Upper lobe of left lung (tissue), 6 donors: ENCODE measurements at regions not wholly inside any gene's neighbourhood (a gene's known extent, or its start where the extent isn't known, plus 50 kb on each side); places are given as distances from the start of the nearest gene placed in this dataset.
A peak's percentile ranks its signal among the peaks of the same experiment; 100 is the strongest.

Source experiments
- ATAC-seq, 2 donors: fragments of 200-7000 bp; cut with Tn5 transposase; one replicate each; pipeline ENCODE4 v1.9.1; 2022; ENCODE audit warnings: mild to moderate bottlenecking in 2 of 2, moderate library complexity in 2 of 2; ENCODE audit not compliant: low FRiP score in 2 of 2
- DNase-seq, 2 donors: peaks; one replicate each; pipeline ENCODE4 v3.0.0-alpha.2; 2019 to 2020
- H3K27ac ChIP-seq, 4 donors: fragments of 200-600 bp; sonication (generic); one replicate each; pipeline ENCODE4 v1.5.1; 2016 to 2019
- H3K27me3 ChIP-seq, 4 donors: fragments of 200-600 bp; sonication (generic); one replicate each; pipeline ENCODE4 v1.5.1; 2017 to 2019
- H3K36me3 ChIP-seq, 4 donors: fragments of 200-600 bp; sonication (generic); one replicate each; pipeline ENCODE4 v1.5.1; 2016 to 2019
- H3K4me1 ChIP-seq, 4 donors: fragments of 200-600 bp; sonication (generic); one replicate each; pipeline ENCODE4 v1.5.1; 2018 to 2019
- H3K4me3 ChIP-seq, 4 donors: fragments of 200-600 bp; sonication (generic); one replicate each; pipeline ENCODE4 v1.5.1; 2017 to 2019; ENCODE audit warnings: mild to moderate bottlenecking in 2 of 4, moderate library complexity in 1 of 4
- H3K9me3 ChIP-seq, 4 donors: fragments of 200-600 bp; sonication (generic); one replicate each; pipeline ENCODE4 v1.5.1; 2018 to 2019
- CTCF ChIP-seq, 6 experiments: fragments of 450-650 bp in 4 of 6; fragments of 200-600 bp in 2 of 6; sonication (generic) in 2 of 6; IDR thresholded peaks; one replicate each; pipeline ENCODE4 v1.5.1; 2016 to 2019; ENCODE audit warnings: antibody characterized with exemption in 6 of 6
- EP300 ChIP-seq, 4 donors: sonication (generic); formaldehyde crosslinking; IDR thresholded peaks; one replicate each; pipeline ENCODE4 v1.5.1; 2017; ENCODE audit warnings: antibody characterized with exemption in 4 of 4, control low read depth in 2 of 4
- POLR2A ChIP-seq, 4 donors: fragments of 450-650 bp; IDR thresholded peaks; one replicate each; pipeline ENCODE4 v1.5.1; 2016 to 2017; ENCODE audit warnings: antibody characterized with exemption in 4 of 4, mild to moderate bottlenecking in 2 of 4
- POLR2AphosphoS5 ChIP-seq, 2 donors: sonication (generic); formaldehyde crosslinking; IDR thresholded peaks; one replicate each; pipeline ENCODE4 v1.5.1; 2017; ENCODE audit warnings: antibody characterized with exemption in 2 of 2
- WGBS, 2 donors: methylation state at CpG; one replicate each; pipeline ENCODE4 v1.1.5; 2017 to 2018; 5-methylcytosine and 5-hydroxymethylcytosine counted together
- donor health status: DM: no; HTN: no; CAD: no; lungs with moderate emphysema.
- donor health status: DM: no; HTN: yes; CAD: no; lungs with severe emphysema.

DNA sequence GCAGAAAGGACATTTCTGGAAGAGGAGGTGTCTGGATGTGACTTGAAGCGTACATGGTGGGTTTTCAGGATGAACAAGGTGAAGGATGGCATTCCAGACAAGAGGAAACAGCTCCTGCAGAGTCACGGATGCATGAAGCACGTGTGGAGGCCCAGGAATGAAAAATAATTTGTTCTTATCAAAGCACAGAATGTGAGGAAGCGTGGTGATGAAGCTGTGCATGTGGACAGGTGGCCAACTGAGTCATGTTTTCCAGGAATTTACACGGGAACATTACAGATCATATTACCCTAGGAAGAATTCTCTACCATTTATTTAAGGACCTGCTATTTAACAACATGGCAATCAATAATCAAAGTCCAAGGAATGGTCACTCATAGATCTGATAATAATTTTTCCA, 413.2 kb upstream of the KLF6 start:
- WGBS, 2 donors, result 88 to 92% methylated on average over 5 of the region's 5 CpGs
- ATAC-seq (no peak), DNase-seq (no peak)
- Histone ChIP-seq H3K4me3 (no peak overlapping the region), H3K36me3 (no peaks in the 10 kb centered on the region), H3K27ac (no peak overlapping the region), H3K27me3 (no peaks in the 10 kb centered on the region), H3K4me1 (peaks cover 0 to 8% (median 0%) of the 10 kb centered on the region in 4 donors), H3K9me3 (no peaks in the 10 kb centered on the region)
- no peak for TF ChIP-seq POLR2A (IDR thresholded peaks at IDR 0.05)
- no peak for TF ChIP-seq EP300 (IDR thresholded peaks at IDR 0.05)
- TF ChIP-seq CTCF (IDR thresholded peaks at IDR 0.05), result no peak
- no peak for TF ChIP-seq POLR2AphosphoS5 (IDR thresholded peaks at IDR 0.05)

GRCh38 chr10:4197676-4198075, 412.7 kb upstream of the KLF6 start:
- TF ChIP-seq POLR2A (IDR thresholded peaks at IDR 0.05) (no peak), POLR2AphosphoS5 (IDR thresholded peaks at IDR 0.05) (no peak)
- H3K27ac ChIP-seq, result no peak overlapping the region
- peaks cover 0 to 8% (median 0%) of the 10 kb centered on the region in 4 donors for H3K4me1 ChIP-seq
- no peak for ATAC-seq
- H3K4me3 ChIP-seq, result no peak overlapping the region
- no peaks in the 10 kb centered on the region for H3K27me3 ChIP-seq
- no peaks in the 10 kb centered on the region for H3K36me3 ChIP-seq
- no peak for DNase-seq
- H3K9me3 ChIP-seq, result no peaks in the 10 kb centered on the region

DNA sequence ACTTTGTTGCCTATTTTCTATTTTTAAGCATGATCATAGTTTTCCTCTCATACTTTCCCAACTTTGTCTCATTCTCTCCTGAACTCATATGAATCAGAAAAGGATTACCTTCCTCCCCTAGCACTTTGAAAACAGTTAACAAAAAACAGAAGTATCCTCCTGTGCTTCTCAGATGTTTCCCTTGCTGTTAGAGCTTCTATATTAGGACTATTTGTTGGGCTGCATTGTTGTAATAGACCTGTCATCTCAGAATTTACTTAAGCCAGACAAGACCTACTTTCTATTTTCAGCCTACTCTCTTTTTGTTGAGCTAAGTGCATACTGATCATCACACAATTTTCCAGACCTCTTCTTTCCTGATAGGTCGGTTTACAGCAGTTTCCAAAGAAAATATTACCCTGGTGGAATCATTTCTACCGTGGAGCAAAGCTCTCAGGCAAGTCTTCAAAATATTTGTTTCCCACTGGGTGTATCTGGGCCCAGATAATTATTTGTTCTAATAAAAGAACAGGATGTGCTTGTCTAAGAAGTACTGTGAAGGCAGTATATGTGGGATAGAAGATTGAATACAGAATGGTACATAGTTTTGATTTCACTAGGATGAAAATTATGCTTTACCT, 411.9 kb upstream of the KLF6 start:
- peak overlapping the region in 2 of 4 donors; percentile 15 to 32 for H3K27ac ChIP-seq
- WGBS, 2 donors, result 38 to 40% methylated on average over 2 of the region's 2 CpGs
- H3K27me3 ChIP-seq, result no peaks in the 10 kb centered on the region
- no peaks in the 10 kb centered on the region for H3K9me3 ChIP-seq
- no peak overlapping the region for H3K4me3 ChIP-seq
- ATAC-seq (peak in 1 of 2 donors; percentile 53), DNase-seq (no peak)
- H3K36me3 ChIP-seq, result no peaks in the 10 kb centered on the region
- TF ChIP-seq CTCF (IDR thresholded peaks at IDR 0.05) (no peak), POLR2AphosphoS5 (IDR thresholded peaks at IDR 0.05) (no peak), EP300 (IDR thresholded peaks at IDR 0.05) (no peak), POLR2A (IDR thresholded peaks at IDR 0.05) (no peak)
- peaks cover 0 to 8% (median 0%) of the 10 kb centered on the region in 4 donors for H3K4me1 ChIP-seq

- H3K4me1 ChIP-seq, result peaks cover 0 to 8% (median 0%) of the 10 kb centered on the region in 4 donors
- no peaks in the 10 kb centered on the region for H3K36me3 ChIP-seq
- TF ChIP-seq CTCF (IDR thresholded peaks at IDR 0.05) (no peak), EP300 (IDR thresholded peaks at IDR 0.05) (no peak), POLR2AphosphoS5 (IDR thresholded peaks at IDR 0.05) (no peak), POLR2A (IDR thresholded peaks at IDR 0.05) (no peak)
- DNase-seq (no peak), ATAC-seq (no peak)
- WGBS, 2 donors, result 94% methylated on average over 3 of the region's 3 CpGs
- no peaks in the 10 kb centered on the region for H3K27me3 ChIP-seq
- no peaks in the 10 kb centered on the region for H3K9me3 ChIP-seq
- no peak overlapping the region for H3K4me3 ChIP-seq
- H3K27ac ChIP-seq, result no peak overlapping the region
These were observed 411.2 kb upstream of the KLF6 start for GRCh38 chr10:4196183-4196582.

DNA sequence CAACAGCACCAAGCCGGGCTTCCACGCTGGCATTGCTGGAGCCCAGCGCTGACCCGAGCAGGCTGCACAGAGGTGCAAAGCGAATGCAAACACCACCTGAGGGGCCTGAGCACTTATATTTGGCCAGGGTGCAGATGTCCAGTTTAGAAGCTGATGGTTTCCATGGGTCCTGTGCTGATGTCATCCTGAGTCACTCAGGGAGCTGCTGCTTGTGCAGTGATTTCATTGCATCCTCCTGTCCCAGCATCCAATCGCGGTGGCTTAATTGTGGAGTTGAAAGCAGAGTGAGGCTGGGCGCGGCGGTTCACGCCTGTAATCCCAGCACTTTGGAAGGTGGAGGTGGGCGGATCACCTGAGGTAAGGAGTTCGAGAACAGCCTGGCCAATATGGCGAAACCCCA, 410.2 kb upstream of the KLF6 start:
- H3K27me3 ChIP-seq, result no peaks in the 10 kb centered on the region
- H3K36me3 ChIP-seq, result no peaks in the 10 kb centered on the region
- no peak for ATAC-seq
- TF ChIP-seq POLR2A (IDR thresholded peaks at IDR 0.05) (no peak), POLR2AphosphoS5 (IDR thresholded peaks at IDR 0.05) (no peak), CTCF (IDR thresholded peaks at IDR 0.05) (no peak), EP300 (IDR thresholded peaks at IDR 0.05) (no peak)
- no peaks in the 10 kb centered on the region for H3K9me3 ChIP-seq
- H3K4me1 ChIP-seq, result peaks cover 0 to 8% (median 0%) of the 10 kb centered on the region in 4 donors
- no peak overlapping the region for H3K27ac ChIP-seq
- DNase-seq, result peak in 1 of 2 donors; percentile 46
- no peak overlapping the region for H3K4me3 ChIP-seq
- WGBS, 2 donors, result 97 to 98% methylated on average over 14 of the region's 14 CpGs
